Inflammatory macrophage treated with lipopolysaccharide for 4 hours (primary cell): ENCODE measurements at regions not wholly inside any gene's neighbourhood (a gene's known extent, or its start where the extent isn't known, plus 50 kb on each side); places are given as distances from the start of the nearest gene placed in this dataset.

ENCODE experiments used
- DNase-seq: peaks from one replicate; pipeline ENCODE4 v3.0.0-alpha.2; 2020

DNA sequence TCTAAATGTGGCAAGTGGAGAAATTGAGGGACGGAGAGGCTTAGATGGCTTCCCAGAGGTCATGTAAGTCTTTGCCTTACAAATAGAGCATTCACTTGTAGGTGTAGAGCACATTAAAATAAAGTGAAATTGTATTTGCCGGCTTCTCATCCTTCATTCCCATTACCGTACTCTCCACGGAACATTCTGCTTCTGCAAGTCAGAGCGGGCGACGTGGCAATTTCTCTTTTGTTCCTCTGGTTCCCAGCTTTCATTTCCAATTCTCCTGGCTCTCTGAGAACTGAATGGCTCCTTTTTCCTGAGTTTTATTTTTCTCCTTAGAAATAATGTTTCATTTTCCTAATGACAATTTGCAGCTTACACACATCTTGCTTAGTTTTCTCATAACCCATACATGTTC, 51.3 kb upstream of the PFKP start:
- DNase-seq: no peak

DNA sequence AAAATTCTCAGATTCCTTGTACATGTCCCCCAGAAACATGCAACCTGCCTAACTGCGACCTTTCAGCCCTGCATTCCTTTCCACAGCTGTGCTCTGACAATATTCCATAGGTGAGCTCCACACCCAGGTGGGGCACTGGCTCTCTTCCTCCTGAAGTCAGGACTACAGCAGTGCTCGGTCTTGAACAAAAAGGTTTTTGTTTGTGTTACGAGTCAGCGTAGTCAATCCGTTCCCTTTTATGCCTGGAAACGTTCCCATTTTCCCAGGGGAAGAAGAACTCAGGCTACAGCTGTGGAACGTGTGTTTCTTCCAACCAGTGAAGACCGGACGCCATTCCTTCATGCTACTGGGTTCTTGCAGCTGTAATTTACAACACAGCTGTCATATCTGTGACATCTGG, 52.4 kb upstream of the PFKP start:
- no peak for DNase-seq

DNA sequence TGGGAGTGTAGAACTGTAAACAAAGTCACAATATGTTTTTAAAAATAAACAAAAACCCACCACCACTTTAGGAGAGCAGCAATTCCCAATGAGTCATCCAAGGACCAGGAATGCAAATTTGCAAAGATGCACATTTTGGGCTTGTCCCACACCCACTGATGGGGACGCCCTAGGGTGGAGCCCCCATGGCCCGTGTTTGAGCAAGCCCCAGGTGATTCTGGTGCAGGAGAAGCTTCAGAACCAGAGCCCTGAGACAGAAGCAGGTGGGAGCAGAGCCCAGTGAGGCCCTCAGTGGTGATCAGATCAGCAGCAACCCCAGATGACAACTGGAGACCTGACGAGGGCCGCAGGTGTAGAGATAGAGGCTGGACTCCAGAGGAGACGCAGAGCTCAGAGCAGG, 55.1 kb upstream of the PFKP start:
- DNase-seq: no peak

DNA sequence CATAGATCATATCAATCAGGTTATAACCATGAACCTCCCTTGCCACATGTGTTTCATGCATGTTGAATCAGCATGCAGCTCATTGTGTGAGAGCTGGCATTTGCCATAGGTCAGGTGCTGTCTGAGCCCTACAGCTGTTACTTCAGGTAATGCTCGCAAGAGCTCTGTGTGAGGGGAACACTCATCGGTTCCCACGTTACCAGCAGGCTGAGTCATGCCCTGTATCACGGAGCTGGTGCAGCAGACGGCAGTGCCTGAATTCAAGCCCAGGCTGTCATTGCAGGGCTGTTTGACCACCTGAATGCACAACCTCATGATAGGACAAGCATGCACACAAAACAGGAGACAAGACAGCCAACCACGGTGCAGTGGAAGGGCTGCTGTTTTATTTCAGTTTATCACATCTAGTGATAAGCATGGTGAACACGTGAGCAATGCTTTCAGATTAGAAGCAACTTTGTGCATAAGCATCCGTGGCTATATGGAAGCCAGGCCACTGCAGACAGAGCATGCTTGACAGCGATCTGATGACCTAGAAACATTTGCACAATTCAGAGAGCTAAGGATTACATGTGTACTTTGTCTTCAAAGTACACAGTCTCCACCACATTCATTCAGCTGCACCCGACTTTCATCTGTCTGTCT, 56.4 kb upstream of the PFKP start:
- no peak for DNase-seq

DNA sequence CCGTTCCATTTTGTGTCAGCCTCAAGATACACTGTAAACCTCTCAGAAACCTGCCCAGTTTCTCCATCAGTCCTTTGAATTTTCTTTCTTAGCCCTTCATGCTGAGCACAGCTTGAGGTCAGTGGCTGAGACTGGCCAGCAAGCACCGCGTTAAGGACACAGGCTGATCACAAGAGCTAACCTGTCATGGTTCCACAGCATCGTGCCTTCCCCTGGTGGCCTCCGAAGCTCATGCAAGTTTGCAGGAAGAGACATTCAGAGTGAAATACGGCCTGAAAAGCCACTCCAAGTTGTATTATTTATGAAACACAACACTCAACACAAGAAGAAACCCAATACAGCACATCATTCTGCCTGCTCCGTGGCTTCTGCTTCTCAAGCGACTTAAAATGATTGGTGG, 57.0 kb upstream of the PFKP start:
- no peak for DNase-seq

DNA sequence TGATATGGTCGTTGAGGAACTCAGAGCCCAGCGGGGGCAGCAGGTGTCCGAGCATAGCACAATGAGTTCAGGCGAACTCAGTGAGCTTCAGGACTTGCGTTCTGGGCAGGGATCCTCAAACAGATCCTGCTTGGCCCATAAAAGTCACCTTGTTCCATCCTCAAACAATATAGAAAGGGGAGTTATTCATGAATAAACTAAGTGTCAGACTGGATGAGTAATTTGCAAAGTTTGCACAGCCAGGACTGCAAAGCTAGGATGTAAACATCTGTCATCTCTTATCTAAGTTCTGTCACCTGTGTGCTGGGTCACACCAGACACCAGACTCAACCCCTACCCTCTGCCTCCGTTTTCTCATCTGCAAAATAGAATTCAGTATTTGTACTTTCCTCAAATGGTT, 58.0 kb upstream of the PFKP start:
- no peak for DNase-seq

DNA sequence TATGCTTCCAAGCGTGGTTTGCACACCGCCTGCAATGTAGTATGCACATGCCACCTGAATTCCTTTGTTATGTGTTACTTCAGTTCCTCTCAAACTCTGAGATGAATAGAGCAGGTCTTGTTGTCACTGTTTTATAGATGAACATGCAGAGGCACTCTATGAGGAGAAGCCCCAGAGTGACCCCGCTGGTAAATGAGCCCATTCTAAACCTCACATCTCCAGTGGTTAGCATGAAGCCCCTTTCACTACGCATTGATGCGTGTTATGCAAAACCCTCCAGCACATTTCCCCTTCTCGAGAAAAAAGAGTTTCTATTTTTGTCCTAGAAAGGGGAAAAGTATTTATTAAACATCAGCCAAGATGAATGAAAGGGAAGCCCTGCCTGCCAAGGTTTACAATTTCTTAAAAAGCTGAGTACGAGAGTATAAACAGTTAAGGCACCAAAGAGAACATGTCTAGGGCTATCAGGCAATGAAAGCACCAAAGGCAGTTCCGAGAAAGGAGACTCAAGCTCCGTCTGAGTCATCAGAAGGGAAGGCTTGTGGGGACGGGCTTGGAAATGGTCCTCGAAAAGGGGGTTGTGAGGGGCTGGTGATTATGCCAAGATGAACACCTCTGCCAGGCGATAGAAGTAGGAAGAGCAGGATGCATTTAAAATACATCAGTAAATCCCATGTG, 58.7 kb upstream of the PFKP start:
- no peak for DNase-seq

DNA sequence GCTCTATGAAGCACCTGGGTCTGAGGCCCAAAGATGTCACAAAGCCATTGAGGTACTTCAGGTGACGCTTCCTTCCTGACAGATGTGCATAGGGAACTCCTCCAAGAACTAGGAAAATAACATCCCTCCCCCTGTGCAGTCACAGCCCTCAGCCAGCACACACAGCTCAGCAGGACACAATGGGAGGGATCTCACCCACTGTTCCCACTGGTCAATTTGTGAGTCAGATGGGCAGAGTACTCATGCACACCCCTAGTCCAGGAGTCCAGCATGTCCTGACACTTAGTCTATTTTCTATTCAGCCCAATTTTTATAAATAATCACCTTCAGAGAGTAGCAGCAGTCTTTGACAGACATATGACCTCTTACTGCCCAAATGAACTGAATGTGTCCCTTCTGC, 60.7 kb upstream of the PFKP start:
- no peak for DNase-seq

DNA sequence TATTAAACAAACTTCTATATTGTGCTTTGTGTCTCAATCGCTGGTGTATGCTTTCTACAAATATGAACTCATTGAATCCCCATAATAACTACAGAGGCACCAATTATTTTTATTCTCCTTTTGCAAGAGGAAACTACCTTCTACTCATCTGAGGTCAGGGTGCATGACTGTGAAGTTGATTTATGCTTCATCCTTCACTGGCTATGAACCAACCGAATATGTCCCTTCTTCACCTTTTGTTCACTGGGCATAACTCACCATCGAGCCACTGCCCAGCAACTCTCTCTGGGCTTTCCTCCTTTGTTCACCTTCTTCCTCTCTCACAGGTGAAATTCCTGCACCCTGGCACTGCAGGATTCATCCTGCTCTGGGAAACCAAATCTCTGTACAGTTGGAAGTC, 61.3 kb upstream of the PFKP start:
- no peak for DNase-seq

DNA sequence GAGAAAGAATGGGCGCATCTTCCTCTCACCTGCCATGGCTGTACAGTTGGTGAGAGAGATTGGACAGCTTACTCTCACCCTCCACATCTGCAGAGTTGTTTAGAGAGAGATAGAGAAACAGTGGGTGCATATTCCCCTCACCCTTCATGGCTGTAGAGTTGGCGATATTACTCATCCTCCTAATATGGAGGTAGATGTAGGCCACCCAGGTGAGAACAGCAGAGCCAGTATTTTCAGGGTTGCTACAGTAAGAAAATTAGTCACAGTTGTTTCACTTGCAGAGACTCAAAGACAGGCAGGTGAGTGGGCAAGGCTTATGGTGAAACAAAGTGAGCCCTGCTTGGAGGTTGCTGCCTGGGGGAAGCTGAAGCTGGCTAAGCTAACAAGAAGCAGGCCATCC, 65.0 kb upstream of the PFKP start:
- DNase-seq: no peak

DNA sequence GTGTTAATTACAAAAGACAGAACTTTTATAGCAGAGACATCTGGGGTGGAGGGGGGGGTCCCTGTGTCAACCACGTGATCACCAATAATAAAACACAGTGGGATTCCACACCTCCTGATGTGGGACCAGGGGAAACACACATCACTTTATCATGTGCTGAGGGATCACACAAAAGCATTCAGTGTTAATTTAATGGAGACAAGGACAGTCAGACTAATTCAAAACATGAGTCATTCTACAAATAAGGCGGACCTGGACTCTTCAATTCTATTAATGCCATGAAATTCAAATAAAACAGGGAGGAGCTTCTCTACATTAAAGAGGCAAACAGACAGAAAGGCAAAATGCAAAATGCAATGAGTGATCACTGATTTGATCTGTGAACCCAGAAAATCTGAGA, 67.3 kb upstream of the PFKP start:
- DNase-seq: no peak

DNA sequence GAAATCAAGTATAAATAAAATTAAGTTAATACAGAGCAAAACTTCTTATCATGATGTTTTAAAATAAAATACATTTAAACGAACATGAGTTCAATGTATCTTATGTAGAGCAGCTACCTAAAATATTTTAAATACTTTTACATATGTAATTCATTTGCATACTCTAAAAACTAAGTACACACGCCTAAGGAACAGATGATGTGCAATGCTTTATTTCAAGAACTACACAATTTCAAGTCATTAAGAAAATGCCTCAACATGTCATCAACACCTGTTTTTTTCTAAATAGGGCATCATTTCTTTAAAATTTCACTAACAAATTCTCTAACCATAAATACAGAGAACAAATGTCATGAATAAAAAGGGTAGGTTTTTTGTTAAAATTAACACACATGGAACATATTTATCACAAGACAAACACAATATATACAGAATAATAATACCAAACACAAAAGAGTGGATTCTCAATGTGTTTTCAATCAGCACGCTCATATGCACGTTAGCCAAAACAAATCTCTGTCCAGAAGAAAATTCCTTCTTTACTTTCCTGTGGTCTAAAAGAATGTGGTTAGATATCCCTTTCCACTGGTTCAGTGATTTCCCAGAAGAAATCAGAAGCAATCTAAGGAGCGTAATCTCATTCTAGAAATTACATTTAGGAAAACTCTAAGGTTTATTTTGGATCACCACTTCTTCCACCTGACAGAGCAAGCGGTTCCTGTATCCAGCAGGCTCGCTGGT, 73.0 kb upstream of the PFKP start:
- no peak for DNase-seq

DNA sequence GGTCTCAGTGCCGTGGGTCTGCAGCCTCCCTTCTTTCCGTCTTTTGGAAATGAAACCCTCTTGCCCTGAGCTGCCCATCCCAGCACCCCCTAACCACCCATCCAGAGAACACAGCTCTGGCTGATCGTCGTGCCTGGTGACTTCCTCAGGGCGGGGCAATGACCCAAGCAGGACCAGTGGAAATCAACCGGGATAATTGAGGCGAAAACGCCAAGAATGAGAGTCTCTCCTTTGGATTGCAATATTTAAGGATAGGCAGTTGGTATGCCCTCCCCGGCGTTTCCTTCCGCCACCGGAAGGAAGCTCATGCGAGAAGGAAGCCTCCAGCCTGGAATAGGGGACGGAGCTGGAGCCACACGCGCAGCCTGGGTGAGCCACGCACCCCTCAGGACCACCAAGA, 73.7 kb upstream of the PFKP start:
- no peak for DNase-seq

DNA sequence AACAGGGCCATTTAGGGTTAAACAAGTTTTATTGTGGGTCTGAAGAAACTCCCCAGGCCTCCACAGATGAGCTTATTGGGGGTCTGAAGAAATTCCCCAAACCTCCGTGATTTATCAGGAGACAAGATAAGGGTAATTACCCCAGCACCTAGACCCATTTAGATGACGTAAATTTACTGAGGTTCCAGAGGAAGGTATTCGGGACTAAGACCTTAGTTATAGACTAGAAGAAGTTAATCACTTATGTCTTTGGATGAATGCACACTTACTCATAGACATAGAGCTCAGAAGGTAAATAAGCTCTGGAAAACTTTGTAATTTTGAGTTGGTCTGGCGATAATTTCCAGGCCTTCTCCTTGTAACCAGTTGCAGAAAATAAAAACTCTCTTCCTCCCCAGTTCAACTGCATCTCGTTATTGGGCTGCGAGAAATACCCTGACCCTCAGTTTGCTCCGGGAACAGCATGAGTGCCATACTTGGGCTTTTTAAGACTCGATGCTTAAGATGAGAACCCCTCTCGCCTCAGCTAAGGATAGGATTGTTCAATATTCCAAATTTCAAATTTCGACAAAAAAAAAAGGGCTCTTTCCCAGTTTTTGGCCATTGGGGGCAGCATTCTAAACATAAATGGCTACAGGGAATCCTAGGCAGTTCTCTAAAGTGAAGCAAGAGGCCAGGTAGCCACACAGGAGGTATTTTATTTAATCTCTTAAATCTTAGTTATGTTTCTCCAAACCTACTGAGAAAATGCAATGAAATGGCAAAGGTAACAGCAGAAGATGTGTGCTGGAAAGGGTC, 74.7 kb upstream of the PFKP start:
- DNase-seq: no peak

DNA sequence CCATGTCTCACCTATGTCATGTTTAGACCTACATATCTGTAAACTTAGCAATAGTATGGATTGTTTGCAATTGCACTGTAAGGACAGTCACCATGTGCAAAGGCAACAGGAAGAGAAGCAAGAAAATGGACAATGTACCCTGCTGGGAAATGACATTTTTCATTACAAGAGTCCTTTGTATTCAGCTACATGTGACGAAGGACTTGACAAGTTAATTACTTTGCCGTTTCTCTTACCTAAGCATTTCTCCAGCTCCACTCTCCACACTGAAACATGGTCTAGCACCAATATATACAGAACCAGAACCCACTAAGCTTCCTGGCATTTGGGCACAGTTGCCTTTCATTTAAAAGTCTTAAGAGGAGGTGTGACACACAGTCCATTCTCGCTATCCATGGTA, 76.6 kb upstream of the PFKP start:
- DNase-seq: no peak

DNA sequence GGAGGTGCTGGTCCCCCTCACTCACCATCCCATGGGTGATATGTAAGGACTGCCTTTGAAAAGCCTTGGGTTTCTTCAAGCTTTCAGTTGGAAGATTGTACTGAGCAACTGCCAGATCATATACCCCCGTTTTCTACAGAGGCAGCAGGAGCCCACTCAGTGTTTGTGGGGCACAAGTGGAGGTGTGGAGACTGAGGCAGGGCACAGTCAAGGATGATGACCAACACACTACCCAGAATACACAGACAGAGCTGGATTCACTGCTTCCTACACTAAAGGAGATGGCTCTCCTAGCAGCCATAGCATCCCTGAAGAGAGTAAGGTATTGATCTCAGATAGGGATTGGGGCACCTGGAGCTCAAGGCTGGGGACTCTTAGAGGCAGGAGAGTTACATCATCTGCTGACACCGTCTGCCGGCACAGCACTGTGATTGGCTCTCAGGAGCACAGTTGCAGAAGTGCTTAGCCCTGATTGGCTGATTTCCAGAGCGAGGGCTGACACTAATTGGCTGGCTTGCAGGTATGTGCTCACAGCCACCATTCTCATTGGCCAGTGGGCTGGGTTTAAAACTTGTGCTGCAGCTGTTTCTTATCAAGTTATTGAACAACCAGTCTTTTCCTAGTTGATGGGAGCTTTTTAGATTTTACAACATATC, 77.9 kb upstream of the PFKP start:
- no peak for DNase-seq

DNA sequence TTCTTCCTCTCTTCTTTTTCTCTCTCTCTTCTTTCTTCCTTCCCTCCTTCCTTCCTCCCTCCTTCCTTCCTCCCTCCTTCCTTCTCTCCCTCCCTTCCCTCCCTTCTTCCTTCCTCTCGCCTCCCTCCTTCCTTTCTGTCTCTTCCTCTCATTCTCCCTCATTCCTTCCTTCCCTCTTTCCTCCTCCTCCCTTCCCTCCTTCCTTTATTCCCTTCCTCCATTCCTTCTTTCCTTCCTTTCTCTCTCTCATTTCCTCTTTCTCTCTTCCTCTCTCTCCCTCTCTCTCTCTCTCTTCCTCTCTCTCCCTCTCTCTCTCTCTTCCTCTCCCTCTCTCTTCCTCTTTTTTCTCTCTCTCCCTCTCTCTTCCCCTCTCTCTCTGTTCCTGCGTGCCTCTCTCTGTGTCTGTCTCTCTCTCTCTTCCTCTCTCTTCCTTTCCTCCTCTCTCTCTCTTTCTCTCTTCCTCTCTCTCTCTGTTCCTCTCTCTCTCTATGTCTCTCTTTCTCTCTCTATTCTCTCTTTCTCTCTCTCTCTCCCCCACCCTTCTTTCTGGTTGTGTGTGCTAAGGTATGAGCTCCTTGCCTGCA, 80.1 kb upstream of the PFKP start:
- no peak for DNase-seq

DNA sequence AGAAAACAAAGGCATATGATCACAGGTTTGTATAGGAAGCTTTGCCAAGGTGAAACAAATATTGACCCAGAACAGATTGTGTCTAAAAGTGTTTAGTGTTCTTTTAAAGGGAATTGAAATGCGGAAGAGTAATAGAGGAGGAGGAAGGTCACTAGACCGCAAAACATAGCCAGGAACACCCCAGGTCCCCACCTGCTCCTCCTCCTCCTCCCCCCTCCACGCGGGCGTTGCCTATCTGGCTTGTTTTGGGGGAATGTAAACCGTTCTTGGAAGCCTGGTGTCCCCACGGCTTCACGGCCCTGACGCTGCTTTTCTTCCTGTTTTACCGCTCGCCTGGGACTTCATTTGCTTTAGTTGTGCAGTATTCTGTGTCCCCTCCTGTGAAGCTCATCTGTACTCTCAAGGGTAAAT, 81.0 kb upstream of the PFKP start:
- DNase-seq: no peak

DNA sequence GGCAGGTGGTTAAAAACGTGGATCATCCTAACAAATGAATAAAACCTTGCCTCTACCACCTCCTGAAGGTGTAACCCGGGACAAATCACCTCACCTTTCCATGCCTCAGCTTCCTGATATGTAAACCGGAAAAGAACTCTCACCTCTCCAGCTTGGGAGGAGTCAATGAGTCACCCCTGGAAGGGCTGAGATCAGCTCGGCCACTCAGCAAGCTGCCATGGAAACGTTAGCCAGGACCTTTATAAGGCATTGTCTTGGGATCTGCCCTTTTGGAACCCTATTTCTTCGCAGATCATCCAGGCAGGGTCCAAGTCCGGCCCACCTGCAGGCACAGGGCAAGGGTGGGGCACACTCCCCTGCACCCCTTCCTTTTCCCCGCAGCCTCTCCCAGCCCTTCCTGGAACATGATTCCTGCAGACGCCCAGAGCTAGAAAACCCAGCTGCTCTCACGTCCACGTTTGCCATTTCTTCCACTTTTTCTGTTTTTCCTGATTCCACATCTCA, 81.6 kb upstream of the PFKP start:
- DNase-seq: no peak

DNA sequence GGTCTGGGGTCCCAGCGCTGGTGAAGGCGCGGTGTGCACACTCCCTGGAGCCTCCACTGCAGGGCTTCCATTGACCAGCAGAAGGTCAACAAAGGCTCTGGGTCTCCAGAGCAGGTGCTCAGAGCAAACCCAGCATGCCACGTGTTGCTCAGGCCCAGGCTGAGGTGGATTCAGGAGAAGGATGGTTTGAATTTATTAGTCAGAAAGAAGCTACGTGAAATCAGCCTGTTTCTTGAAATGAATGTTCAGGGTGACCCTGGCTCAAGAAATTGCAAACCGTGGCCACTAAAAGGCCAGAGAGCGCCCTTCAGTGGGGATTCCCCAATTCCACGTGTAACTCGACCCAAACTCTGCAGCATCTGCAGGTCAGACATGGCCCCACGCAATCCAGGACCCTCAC, 82.7 kb upstream of the PFKP start:
- no peak for DNase-seq

DNA sequence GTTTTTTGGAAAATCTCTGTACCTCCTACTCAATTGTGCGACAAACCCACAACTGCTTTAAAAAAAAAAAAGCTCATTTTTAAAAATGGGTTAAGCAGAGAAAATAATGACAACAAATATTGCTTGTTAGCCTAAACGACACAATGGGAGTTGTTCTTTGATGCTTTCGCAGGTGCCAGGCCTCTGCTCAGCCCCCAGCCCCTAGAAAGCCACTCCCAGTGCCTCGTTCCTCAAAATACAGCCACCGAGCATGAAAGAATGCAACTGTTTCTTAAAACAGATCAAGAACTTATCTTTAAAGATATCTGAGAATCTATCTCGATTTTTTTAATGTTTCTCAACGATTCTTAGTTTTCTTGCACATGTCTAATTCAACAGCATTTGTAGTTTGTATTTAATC, 85.2 kb upstream of the PFKP start:
- DNase-seq: no peak

DNA sequence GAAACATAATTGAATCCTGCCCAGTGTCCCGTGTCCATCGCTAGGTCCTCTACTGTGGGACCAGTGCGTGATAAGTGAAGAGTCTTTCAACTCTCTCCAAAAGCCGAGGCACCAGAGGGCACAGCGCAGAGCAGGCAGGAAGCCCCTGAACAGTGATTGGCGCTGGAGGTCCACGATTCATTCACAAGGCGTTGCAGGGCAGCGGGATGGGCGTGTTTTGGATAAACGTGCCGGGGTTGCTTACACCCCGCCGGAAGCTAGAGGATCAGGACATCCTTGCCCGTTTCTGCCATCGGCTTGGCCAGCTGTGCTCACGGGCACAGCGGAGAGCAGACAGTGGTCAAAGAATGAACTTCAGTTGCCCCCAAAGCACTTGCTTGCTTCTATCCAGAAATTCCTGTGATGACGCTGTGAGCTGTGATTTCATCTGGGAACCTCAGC, 86.0 kb upstream of the PFKP start:
- DNase-seq: no peak
